Right hindlimb (tissue), 1 donor: ENCODE measurements at regions not wholly inside any gene's neighbourhood (a gene's known extent, or its start where the extent isn't known, plus 50 kb on each side); places are given as distances from the start of the nearest gene placed in this dataset.
"Not testable (repeated sequence)": the region's sequence is repeated elsewhere in the genome, so short reads cannot be mapped to it uniquely, and the experiment has no call there.

Experiments
- DNase-seq: peaks from one replicate; pipeline ENCODE4 v3.0.0-alpha.2; 2018

DNA sequence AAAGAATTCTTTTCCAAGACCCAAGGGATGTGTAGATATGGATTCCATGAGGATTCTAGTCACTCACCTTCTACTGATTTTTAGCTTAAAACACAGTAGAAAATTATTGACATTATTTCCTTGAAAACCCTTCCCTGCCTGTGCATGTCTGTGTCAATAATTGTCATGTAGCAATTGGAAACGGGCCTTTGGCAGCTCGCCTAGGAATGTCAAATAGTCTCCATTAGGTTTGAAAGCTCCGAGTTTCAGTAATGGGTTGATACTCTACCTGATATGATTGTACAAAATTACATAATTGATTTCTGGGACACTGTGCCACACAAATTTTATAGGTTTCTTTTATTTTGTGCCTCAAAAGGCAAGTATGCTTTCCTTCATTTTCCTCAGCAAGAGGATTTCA is 515.2 kb upstream of the ARID1B start:
- no peak for DNase-seq

DNA sequence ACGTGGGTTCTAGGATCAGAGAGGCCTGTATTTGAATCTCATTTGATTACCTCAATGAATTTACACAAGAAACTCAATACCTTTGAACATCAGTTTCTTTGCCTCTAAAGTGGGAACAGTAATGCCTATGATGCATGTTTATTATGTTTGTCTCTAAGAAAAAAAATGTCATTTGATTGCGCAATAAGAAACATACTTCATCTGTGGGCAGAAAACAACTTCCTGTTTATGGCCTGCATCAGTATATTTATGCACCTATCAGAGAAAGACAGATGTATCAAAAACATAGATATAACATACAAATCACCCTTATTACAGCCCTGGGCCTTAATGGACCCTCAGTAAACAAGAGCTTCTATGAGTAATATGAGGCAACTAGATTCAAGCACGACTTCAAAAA is 516.4 kb upstream of the ARID1B start:
- DNase-seq, result no peak

DNA sequence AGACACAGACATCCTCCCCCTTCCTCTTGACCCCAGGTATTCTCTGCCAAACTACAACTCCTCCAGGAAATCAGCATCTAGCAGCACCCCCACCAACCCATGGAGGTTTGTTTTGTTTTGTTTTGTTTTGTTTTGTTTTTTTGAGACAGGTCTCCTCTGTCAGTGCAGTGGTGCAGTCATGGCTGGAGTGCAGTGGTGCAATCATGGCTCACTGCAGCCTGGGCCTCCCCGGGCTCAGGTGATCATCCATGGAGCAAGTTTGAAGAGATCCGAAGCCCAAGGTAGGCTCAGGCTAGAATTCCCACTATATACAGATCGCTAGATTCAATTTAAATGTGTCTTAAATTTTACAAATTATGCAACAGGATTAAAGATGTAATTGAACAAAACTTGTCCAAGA is 518.2 kb upstream of the ARID1B start:
- no peak for DNase-seq

- no peak for DNase-seq
Observed at GRCh38 chr6:156256161-156256560, 521.0 kb upstream of the ARID1B start.

- no peak for DNase-seq
Observed at GRCh38 chr6:156254240-156254639, 522.9 kb upstream of the ARID1B start.

GRCh38 chr6:156250593-156250992 is 526.6 kb upstream of the ARID1B start:
- no peak for DNase-seq

DNA sequence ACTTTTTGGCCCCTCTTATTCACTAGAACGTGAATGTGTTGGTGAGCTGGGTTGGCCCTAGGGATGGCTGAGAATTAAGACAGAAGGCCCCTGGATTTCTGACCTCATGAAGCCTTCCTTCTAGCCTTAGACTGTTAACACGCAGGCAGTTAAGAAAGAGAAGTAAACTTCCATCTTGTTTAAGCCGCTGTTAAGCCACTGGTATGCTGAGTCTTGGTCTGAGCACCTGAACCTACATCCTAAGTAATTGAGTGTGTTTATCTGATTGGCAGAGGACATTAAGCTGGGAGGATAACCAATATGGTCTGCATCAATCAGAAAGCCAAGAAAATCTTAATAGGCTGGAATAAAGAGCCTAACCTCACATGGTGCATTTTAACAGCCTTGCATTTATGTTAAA is 535.0 kb upstream of the ARID1B start:
- DNase-seq, result no peak

DNA sequence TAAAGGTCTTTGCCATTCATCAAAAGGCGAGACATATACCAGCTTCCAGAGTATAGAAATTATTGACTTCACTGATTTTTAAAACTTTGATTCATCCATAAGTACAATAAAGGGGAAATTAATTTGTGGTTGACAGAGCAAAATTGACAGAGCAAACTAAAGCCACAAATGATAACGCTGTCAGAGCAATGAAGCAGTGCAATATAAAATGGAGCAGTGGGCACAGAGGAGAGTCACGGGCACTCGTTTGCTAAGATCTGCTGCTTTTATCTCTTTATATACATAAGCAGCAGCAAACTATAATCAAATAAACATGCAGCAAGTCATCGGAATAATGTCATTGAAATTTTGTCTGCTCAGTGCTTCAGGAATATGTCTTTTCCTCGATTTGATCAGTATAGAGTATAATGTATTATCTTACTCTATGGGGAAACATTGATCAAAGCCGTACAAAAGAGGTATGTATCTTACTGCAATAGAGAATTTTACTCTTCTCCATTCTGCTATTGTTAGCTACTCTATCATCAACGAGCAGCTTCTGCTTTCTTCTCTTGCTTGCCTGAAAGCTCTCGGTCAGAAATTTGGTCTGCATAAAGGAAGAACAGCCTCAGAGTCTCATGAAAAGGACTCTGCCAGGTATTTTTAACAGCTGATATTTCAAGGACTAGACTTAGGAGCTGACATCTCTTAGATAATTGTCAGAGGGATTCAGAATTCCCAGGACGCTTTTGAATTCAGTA is 546.0 kb upstream of the ARID1B start:
- DNase-seq, result no peak

GRCh38 chr6:156219973-156220372 is 557.2 kb upstream of the ARID1B start:
- no peak for DNase-seq

- no peak for DNase-seq
Observed at GRCh38 chr6:156205678-156206077, 571.5 kb upstream of the ARID1B start.

DNA sequence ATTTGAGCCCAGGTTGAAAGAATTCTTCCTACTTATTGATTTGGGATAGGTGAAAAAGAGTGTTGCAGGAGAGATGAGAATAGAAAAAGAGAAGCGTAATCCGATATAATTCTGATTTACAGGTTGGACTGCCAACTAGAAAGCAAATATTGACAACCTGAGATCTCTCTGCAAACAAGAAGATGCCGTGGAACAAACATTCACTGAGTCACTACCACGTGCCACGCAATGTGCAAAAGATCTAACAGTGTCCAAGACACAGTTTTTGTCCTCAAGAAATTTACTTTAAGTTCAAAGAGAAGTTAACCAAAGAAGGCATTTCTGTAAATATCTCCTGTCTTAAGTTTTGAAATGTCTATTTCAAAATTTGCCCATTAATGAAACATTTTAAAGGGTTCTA is 578.0 kb upstream of the ARID1B start:
- no peak for DNase-seq

- DNase-seq, result no peak
Observed at GRCh38 chr6:156197513-156197912, 579.7 kb upstream of the ARID1B start.

DNA sequence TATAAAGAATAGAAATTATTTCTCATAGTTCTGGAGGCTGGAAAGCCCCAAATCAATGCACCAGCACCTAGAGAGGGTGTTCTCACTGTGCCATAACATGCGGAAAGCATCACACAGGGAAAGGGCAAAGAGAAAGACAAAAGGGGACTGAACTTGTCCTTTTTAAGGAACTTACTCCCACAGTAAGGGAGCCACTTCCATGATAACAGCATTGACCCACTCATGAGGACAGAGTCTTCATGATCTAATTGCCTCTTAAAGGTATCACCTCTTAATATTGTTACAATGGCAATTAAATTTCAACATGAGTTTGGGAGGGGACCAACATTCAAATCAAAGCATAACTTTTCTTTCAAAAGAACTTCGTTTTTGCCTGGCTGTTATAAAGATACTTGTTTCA is 582.2 kb upstream of the ARID1B start:
- DNase-seq, result no peak

DNA sequence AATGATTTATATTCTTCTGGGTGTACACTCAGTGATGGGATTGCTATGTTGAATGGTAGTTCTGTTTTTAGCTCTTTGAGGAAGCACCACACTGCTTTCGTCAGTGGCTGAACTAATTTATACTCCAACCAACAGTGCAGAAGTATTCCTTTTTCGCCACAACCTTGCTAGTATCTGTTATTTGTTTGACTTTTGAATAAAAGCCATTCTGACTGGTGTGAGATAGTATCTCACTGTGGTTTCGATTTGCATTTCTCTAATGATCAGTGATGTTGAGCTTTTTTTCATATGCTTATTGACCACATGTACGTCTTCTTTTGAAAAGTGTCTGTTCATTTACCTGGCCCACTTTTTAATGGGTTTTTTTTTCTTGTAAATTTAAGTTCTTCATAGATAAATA is 583.8 kb upstream of the ARID1B start:
- DNase-seq, result no peak

- DNase-seq, result no peak
Observed at GRCh38 chr6:156191895-156192294, 585.3 kb upstream of the ARID1B start.

GRCh38 chr6:156191390-156191789 is 585.8 kb upstream of the ARID1B start:
- not testable (repeated sequence) for DNase-seq

DNA sequence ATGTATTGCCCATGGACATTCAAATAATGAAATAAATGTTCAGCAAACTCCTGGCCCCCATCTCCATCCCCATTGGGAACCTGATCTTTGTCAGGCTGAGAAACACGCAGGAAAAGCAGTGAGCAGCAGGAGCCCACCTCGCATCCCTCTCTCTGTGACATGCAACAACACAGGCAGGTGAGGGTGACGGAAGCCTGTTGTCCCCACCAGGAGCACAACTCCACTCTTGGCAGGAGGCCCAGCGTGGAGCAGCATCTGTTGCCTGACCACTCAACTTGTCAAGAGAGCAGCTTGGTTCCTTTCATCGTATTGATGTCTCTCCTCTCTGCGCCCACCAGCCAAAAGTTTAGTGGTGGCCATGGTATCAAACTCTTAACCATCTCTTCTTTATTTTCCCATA is 586.9 kb upstream of the ARID1B start:
- no peak for DNase-seq

GRCh38 chr6:156189714-156190113 is 587.5 kb upstream of the ARID1B start:
- no peak for DNase-seq

DNA sequence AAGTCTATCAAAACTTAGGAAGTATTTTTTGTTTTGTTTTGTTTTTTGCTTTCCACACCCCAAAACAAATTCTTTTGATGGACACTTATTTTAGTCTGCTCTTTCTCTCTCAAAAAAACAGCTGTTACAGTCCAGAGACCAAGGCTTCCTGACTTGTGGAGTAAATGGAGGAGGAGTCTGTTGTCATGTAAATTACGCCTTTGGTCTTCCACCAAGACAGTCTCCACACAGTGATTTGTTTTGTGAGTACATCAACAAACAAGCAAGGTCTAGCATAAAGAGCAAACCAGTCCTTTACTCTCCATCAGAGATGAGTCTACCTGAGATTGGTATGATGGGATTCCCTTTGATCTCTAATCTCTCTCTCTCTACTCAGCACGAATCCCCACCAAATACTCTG is 588.0 kb upstream of the ARID1B start:
- DNase-seq, result no peak

DNA sequence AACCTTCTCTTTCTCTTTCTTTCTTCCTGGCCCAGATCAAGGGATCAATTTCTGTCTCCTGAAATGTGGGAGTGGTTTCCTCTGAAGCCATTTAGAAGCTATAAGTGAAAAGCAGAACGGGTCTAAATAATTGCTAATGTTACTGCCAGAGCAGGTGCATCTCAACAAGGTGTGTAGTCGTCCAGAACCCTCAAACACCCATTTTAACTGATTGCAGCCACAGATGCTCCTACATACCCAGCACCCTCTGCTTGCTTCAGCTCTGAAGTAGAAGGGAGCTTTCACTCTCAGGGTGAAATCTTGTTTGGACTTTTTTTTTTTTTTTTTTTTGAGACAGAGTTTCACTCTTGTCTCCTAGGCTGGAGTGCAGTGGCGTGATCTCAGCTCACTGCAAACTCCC is 592.1 kb upstream of the ARID1B start:
- DNase-seq, result no peak

- no peak for DNase-seq
Observed at GRCh38 chr6:156183678-156184077, 593.5 kb upstream of the ARID1B start.

GRCh38 chr6:156182356-156182755 is 594.8 kb upstream of the ARID1B start:
- no peak for DNase-seq

DNA sequence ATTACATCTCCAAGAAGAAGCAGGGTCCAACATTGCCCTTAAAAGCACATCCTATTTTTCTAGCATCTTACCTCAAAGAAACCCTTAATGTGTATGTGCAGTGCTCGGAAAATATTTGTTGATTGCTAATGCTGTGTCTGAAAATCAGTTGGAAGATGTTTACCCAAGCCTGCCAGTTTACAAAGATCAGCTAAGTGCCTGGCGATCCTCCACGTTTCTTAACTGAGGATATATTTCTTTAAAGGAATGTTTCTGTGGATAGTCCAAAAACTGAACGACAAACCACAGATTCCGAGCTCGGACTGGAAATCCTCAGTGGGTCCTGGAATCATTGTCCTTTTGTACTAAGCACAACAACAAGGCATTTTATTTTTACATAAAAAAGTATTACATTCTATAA is 595.7 kb upstream of the ARID1B start:
- no peak for DNase-seq

- DNase-seq, result peak; percentile 24
Observed at GRCh38 chr6:156175971-156176421, 601.2 kb upstream of the ARID1B start.

DNA sequence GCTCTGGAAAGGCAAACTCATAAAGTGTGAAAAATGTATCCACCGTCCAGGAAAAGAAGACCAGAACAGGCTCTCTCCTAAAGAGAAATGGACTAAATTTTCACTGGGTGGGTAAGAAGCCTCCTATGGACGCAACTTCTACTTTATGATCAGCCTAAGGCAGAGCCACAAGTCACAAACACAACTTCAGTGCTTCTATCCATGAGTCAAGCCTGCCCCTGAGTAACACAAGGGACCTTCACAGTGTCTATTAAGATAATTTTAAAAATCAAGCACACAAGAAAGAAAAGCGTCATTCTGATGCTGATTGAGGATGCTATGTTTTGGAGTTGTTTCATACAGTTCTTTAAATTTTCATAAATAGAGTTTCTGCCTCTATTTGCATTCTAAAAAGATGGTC is 601.7 kb upstream of the ARID1B start:
- no peak for DNase-seq
